NCI-H1694 treated with DMSO at 0.1 percent for 48 hours (cell line): ENCODE measurements at regions not wholly inside any gene's neighbourhood (a gene's known extent, or its start where the extent isn't known, plus 50 kb on each side); places are given as distances from the start of the nearest gene placed in this dataset.
"Not testable (repeated sequence)": the region's sequence is repeated elsewhere in the genome, so short reads cannot be mapped to it uniquely, and the experiment has no call there.

ENCODE experiments used
- DNase-seq: peaks from one replicate; lab custom pipeline; 2025; lab: John Stamatoyannopoulos, UW

DNA sequence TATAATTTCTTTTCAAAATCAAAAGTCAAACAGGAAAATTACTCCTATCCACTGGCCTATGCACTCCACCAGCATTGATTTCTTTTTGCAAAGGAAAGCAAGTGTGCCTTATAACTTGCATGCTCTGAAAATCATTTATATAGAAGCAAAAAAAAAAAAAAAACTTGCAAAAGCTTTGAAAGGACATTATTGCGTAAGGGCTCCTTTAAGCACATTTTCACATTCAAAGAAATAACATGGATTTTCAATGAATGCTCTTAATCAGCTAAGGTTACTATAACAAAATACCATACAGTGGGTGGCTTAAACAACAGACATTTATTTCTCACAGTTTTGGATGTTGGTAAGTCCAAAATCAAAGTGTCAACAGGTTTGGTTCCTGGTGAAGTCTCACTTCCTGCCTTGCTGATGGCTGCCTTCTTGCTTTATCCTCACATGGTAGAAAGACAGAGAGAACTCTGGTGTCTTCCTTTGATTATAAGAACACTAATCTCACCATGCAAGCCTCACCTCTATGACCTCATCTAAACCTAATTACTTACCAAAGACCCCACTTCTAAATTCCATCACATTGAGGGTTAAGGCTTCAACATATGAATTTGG, 755.2 kb upstream of the CDH10 start:
- no peak for DNase-seq

DNA sequence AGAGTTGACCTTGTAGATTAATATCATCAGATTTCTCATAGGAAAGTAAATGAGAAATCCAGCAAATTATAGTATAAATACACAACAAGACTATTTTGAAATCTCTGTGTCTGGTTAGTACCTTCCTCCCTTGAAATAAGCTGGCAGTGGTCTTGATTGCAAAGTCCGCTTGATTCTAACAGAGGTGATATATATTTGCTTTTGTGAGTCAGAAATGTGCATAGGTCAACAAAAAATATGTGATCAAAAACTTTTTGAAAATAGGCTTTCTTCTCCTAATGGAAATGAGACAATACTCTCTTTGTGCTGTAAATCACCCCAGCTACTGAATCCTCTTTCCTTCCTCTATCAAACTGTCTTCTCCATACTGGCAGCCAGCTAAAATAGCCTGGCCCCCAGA, 749.2 kb upstream of the CDH10 start:
- no peak for DNase-seq

DNA sequence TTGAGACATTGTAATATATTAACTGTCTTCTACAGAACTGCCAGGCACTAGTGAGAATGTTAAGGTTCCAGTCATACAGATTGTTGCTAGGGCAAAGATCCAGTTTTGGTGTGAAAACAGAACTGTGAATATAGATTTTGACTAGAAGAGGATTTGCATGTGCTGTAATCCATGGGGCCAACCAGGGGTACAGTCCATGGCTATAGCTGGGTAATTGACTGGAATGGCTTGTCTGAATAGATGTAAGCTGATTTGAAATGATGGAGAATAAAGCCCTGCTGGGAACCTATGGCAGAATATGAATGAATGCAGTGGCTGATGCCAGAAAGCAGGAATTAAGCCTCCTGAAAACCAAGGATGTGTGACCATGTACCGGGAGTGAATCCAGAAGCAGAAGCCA, 748.5 kb upstream of the CDH10 start:
- peak; percentile 94 for DNase-seq

DNA sequence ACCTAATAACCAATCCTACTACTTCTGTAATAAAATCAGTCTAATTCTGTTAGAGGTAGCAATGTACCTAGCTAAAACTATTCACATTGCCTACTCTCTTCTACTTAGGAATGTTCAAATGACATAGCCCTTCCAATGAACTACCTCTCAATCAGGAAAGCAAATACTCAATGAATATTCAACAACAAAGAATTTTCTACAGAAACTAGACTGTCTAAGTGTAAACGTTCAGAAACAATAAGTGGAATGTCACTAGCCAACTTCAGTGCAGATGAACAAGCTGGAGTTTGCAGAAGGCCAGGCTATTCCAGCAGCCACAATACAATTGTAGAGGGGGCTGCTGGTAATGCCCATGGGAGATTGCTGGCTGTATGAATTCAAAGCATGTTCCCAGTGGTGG, 743.2 kb upstream of the CDH10 start:
- no peak for DNase-seq

DNA sequence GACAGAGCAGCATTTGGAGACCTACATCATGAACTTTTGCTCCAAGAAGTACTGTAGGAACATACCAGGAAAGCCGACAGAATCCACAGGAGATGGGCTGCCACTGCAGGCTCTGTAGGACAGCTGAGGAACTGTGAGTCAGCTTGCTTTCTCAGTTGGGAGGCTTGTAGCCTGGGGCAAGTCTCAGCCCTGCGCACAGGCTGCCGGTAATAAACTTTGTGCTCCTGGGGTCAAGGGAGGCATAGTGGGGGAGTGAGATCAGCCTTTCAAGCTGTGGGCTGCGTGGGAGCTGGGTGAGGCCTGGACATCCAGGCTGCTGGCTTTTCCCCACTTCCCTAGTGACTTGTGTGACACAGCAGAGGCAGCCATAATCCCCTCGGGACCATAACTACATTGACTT, 718.0 kb upstream of the CDH10 start:
- DNase-seq, result no peak

DNA sequence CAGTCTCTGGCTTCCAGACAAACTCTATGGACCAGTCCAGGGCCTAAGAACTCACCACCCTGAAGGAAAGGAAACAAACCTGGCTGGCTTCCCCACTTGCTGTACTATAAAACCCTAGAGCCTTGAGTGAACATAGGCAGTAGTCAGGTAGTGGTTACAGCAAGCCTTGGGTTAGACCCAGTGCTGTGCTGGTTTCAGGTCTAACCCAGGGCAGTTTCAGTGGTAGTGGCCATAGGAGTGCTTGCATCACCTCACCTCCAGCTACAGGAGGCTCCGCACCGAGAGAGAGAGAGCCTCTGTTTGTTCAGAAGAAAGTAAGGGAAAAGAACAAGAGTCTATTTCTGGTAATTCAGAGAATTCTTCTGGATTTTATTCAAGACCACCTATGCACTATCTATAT, 714.1 kb upstream of the CDH10 start:
- DNase-seq, result no peak

DNA sequence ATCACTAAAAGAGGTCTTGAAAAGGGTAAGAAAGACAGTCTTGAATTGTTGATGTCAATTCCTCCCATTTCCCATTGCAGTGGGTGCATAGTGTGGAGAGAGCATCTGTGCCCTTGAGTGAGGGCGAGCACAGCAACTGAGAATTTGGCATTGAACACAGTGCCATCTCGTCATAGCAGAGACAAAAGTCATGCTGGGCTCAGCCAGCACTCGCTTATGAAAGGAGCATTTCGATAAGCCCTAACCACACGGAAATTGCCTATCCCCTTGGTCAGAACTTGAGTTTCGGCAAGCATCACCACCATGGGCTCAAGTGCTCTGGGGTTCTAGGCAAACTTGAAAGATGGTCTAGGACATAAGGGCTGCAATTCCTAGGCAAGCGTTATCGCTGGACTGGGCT, 712.8 kb upstream of the CDH10 start:
- DNase-seq, result no peak

DNA sequence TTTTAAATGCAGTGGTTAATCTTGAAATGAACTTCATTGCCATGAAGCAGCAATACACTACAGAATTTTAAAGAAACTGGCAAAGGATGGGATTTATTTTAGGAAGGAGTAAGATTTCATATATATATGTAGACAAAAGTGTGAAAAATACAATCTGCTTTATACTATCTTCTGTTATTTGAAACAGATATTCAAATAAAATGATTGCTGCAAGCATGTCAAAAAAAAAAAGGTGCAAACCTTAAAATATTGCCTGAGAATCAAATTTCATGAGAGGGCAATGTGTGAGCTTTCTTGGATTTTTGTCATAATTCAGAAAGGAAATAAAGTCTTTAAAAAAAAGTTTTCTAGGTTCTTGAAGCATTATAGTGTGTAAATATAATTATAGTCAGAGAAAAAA, 705.0 kb upstream of the CDH10 start:
- DNase-seq, result no peak

DNA sequence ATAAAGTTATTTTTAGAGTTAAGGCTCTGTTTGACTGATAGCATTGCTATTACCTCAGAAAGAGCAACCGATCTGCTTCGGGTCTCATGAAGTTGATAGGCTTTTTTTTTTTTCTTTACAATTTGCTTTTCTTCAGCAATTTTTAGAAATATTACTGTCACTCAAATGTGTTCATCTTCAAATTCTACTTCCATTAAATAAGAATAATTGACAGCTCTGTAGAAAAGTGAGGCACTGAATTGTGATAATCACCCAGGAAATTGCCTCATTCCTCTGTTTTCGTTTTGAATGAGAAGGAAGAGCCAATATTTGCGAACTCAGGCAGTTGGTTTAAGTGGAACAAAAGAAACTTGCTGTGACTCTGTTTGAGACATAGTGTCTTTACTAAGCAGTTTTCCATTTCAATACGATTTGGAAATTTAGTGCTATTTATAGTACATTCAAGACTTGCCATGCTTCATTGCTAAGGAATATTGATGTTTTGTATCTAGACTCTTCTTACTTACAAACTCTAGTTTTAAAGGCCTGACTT, 700.5 kb upstream of the CDH10 start:
- no peak for DNase-seq

DNA sequence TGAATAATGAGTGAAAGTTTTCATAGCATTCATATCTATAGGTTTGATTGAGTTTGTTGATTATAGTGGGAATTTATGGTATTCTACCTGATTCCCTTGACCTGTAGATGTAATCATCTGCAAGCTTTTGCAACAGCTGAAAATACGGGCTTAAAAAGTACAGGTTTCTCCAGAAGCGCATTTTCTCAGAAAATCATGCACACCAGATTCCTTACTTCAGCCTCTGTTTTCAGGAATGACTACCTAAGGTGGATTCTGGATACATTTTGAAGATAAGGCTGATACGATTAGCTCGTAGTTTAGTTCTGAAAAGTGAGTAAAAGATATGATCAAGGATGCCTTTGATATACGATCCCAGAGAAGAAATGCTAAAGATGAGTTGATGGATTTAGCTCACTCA, 694.8 kb upstream of the CDH10 start:
- DNase-seq, result no peak

DNA sequence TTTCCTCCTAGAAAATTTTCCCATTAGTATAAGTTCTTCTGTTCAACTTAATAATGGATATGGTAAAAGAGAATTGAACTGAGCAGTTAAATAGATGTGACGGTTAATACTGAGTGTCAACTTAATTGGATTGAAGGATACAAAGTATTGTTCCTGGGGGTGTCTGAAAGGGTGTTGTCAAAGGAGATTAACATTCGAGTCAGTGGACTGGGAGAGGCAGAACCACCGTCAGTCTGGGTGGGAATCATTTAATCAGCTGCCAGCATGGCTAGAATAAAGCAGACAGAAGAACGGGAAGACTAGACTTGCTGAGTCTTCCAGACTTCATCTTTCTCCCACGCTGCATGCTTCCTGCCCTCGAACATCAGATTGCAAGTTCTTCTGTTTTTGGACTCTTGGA, 689.6 kb upstream of the CDH10 start:
- no peak for DNase-seq

DNA sequence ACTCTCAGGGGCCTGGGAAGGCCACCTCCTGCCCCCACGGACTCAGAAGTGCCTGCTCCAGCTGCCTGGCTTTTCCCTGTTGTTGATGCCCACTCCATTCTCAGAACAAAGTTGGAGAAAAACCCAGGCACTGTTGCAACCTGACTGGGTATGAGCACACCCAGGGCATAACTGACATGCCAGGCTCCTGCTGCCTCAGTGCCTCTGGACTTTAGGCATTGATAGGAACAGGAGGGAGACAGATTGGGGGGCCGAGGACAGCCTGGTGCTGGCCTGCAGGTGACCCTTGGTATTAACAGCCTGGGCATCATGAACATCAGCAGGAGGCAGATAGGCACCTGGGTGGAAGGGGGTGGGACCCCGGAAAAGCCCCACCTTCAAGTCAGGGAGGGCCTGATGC, 685.9 kb upstream of the CDH10 start:
- DNase-seq, result no peak

DNA sequence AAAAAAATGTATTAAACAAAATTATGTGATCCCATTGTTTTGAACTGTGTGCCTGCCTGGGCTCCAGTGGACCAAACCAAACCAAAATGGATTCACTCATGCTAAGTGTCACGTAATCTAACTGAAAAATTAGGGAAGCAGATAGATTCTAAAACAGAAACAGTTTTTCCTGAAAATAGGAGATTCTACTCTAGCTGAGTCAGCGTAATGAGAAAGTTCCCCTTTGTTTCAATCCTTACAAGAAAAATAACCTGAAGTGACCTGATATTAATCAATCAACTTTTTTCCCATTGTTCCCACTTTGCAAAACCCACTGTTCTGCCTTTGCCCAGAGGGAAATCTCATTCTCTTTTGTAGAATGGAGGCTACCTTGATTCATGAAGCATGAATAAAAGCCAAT, 682.4 kb upstream of the CDH10 start:
- DNase-seq, result no peak

DNA sequence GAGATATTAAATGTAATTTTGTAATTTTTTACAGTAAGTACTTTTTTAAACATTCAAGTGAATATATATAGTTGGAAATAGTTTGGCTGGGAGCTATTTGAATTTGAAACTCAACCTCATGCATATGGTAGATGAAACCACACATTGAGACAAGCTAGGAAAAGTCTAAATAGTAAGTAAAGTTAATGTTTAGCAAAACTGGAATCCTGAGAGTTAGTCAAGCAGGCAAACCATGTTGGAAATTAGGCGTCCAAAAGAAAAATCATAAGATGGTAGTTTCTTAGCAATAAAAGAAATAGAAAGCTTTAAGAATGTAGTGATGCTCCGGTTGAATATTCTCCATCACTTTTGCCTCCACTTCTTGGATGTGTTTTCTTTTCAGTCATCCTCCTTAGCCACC, 657.1 kb upstream of the CDH10 start:
- DNase-seq, result no peak

DNA sequence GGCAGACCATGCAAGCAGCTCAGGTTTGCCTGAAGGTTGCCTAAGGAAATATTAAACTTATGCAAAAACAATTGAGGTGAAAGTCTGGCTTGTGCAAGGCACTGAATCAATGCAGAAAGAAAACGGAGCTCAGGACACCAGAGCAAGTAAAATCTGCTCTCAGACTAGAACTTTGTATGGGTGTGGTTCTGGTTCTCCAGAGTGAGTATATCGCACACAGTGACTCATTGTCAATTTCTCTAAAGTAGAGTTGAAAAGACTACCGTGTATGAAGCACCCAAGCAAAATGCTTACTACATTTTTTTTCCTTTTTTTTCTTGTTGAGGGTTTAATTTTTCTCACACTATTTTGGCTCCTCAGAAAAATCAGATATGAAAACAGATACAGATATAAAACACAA, 650.3 kb upstream of the CDH10 start:
- no peak for DNase-seq

DNA sequence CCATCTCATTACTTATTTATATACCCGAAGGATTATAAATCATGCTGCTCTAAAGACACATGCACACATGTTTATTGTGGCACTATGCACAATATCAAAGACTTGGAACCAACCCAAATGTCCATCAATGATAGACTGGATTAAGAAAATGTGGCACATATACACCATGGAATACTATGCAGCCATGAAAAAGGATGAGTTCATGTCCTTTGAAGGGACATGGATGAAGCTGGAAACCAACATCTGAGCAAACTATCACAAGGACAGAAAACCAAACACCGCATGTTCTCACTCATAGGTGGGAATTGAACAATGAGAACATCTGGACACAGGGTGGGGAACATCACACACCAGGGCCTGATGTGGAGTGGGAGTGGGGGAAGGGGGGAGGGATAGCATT, 645.0 kb upstream of the CDH10 start:
- DNase-seq, result not testable (repeated sequence)

DNA sequence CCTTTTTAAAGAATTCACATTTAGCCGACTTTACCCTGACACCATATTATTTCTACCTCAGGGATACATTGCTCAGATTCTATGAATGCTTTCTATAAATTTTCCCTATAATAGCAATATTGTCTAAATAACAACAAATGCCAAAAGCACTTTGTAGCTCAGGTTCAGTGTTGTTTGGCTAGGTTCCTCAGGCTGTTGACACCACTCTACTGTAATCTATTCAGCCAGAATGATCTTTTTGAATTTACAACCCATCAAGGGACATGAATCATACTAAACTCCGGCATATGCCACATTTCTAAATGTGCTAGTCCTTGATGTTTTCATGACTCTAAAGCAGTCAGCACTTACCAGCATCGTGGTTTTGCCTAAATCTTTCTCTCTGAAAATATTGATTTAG, 641.5 kb upstream of the CDH10 start:
- peak; percentile 60 for DNase-seq

DNA sequence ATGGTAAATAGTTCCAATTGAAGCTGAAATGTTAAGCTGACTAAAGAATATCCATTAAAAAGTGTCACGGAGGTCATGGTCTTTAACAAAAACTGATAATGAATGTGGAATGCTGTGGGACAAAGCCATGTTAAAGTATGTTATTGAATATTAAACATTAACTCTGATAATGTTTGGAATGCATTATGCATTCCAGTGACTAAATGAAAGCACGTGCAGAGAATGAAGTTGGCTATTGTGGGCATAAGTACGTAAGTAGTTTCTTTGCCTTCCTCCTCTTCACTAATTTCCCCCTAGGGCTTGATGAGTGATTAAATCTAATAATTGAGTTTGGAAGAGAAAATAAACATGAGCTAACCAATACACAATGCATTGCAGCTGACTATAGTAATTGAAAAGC, 640.4 kb upstream of the CDH10 start:
- no peak for DNase-seq

DNA sequence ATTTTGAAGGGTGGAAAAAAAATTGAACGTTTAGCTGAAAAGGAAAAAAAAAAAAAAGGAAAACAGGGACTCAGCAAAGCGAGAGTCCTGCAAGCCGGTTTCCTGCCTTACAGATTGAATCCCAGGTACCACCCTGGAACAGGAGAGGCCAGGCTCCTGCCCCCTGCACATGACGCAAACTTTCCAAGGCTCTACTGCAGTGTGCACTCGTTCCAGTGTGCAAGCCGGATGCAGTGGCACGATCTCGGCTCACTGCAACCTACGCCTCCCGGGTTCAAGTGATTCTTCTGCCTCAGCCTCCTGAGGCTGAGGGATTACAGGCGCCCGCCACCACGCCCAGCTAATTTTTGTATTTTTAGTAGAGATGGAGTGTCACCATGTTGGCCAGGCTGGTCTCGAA, 618.7 kb upstream of the CDH10 start:
- not testable (repeated sequence) for DNase-seq

DNA sequence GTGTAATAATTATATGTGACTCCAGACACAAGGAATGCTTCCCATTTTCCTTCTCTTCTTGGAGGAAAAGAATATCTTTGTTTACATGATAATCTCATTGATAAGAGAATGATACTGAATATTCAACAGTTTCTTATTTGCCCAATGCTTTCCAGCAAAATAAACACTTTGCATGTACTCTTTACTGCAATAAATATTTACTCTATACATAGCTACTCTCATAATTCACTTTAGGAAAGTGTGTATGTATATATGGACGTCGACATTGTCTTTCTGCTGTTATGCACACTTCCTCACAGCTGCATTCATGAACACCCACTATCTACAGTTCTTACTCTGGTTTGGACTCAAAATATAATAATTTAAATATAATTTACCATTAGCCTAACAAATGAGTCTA, 617.4 kb upstream of the CDH10 start:
- DNase-seq, result no peak

DNA sequence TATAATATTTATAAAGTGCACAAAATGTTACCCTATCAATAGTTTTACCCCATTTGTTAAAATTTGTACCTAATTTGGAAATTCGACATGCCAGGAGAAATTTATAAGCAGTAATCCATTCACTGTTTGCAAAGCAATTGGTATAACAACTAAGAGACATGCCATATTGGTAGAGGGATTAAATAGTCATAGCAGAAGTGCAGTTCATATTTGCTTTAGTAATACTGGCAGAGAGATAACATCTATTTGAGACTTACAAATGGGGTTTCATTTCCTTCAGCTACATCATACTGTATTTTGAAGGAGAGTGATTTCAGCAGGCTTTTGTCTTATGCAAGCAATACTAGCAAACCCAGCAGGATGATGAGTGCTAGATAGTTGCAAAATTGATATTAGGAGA, 610.4 kb upstream of the CDH10 start:
- DNase-seq, result no peak

DNA sequence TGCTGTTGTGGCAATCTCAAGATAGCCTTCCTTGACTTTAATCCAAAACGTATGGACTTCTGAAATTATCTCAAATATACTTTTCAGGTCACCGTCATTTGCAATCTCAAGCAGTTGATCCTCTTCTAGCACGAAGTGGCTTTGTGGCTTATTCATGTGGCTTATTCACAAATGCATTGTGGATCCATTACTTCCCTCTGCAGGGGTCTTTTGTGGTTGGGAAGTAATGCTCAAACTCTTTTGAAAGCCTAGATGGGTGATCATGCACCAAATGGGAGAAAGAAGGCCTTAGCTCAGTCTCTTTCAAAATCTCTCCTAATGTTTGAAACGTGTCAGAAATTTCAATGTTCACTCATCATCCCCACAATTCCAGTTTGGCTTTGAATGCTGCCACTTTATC, 597.2 kb upstream of the CDH10 start:
- no peak for DNase-seq

DNA sequence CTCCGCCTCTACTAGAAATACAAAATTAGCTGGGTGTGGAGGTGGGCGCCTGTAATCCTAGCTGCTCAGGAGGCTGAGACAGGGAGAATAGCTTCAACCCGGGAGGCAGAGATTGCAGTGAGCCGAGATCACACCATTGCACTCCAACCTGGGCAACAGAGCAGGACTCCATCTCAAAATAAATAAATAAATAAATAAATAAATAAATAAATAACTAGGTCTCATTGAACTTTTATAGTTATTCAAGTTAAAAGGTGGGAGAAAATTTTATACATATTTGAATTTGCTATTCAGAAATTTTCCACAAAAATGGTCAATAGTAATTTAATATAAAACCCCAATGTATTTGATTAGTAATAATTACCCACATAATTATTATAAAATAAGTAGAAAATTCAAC, 593.9 kb upstream of the CDH10 start:
- DNase-seq, result not testable (repeated sequence)

DNA sequence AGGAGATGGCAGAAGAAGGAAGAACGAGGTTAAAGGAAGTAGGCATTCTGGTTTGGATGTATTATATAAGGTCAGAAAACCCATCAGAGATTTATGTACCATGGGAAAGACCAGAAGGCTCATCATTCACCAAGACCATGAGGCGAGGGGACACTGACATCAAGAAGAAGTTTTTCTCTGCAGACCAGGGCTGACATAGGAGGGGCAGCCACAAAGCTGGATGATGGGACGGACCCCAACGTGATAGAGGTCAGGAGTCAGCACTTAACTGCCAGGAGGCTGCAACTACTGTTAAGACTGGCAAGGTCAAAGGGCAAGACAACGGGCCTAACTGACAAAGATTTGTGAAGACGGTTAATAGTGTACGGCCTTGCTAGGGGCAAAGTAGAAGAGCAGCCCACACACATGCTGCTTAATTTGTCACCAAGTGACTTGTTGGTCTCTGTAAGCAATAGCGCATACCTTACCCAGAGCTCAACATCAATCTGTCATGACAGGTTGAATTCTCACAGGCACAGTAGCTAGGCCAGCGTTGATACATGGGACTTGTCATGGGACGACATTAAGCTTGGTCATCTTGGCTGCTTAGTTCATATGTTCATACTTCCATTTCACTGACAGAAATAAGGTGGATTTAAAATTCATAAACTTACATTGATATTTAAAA, 579.7 kb upstream of the CDH10 start:
- DNase-seq, result no peak
